ENCODE measurements at regions not wholly inside any gene's neighbourhood (a gene's known extent, or its start where the extent isn't known, plus 50 kb on each side); places are given as distances from the start of the nearest gene placed in this dataset.

DNA sequence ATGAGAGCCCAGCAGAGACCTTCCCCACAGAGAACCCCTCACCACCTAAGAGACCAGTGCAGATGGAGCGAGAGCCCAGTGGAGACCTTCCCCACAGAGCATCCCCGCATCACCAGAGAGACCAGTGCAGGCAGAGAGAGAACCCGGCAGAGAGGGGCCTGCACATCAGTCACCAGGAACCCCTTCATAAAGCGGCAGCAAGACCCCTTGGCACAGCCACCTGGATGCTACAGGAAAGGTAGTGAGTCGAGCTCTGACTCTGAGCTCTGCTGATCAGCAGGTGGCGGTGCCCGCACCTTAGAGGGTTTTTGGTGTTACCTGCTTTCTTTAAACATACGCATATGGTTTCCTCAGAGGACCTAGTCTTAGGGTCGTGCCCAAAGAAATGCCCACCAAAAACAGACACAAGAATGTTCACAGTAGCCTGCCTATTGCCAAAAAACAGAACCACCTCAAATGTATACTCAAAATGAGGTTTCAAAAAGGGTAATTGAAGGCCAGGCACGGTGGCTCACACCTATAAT is 678.7 kb downstream of the BRD1 start (continued):
- no peak for TF ChIP-seq TFDP2 (CRISPR knock-in tag; IDR thresholded peaks at IDR 0.05)
- TF ChIP-seq AHR (CRISPR knock-in tag; IDR thresholded peaks at IDR 0.05), result no peak
- TF ChIP-seq TEAD2 (CRISPR knock-in tag; IDR thresholded peaks at IDR 0.05), result no peak
- TF ChIP-seq IKZF5 (CRISPR knock-in tag; IDR thresholded peaks at IDR 0.05), result no peak
- TF ChIP-seq FOXP1 (IDR thresholded peaks at IDR 0.05), result no peak
- no peak for TF ChIP-seq FOXP1 (CRISPR knock-in tag; IDR thresholded peaks at IDR 0.05)
- TF ChIP-seq GTF2F1 (IDR thresholded peaks at IDR 0.05; ENCODE audit: low read length), result no peak
- TF ChIP-seq, protein P1, sequence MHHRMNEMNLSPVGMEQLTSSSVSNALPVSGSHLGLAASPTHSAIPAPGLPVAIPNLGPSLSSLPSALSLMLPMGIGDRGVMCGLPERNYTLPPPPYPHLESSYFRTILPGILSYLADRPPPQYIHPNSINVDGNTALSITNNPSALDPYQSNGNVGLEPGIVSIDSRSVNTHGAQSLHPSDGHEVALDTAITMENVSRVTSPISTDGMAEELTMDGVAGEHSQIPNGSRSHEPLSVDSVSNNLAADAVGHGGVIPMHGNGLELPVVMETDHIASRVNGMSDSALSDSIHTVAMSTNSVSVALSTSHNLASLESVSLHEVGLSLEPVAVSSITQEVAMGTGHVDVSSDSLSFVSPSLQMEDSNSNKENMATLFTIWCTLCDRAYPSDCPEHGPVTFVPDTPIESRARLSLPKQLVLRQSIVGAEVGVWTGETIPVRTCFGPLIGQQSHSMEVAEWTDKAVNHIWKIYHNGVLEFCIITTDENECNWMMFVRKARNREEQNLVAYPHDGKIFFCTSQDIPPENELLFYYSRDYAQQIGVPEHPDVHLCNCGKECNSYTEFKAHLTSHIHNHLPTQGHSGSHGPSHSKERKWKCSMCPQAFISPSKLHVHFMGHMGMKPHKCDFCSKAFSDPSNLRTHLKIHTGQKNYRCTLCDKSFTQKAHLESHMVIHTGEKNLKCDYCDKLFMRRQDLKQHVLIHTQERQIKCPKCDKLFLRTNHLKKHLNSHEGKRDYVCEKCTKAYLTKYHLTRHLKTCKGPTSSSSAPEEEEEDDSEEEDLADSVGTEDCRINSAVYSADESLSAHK (CRISPR knock-in tag; IDR thresholded peaks at IDR 0.05; ENCODE audit: borderline replicate concordance), result no peak
- TF ChIP-seq ZC3H13 (CRISPR knock-in tag; IDR thresholded peaks at IDR 0.05), result no peak

DNA sequence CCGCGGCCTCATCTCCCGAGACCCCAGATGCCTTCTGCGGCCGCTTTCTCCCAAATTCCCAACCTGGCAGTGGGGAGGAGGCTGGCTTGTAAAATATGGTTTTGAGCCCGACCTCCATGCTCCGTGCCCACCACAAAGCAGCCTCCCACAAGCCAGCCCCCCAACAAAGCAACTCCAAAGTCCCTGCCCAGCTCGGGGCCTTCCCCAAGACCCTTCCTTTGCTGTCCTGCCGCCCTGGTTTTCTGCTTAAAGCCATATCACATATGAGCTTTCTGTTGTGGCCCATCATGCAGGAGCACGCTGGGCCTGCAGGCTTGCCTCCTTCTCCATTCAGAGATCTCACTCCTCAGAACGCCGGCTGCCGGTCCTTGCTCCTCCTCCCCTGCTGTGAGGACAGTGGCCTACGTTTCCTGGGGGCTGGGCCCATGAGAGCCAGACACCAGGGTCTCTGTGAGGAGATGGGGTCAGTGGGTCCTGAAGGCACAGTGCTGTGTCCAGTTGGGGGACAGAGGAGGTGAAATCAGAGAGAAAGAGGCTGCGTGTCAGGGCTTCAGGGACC is 680.0 kb downstream of the BRD1 start:
- FAIRE-seq (no peak), DNase-seq (ENCODE audit: low spot score) (no peak), ATAC-seq (no peak)
- no TSS peak for BruUV-seq (replicated peaks)
- H3K4me2 ChIP-seq (ENCODE audit: low read depth, low read length), result no peak overlapping the region
- H3K9me3 ChIP-seq (ENCODE audit: low read length), result no peaks in the 10 kb centered on the region
- in situ Hi-C loops (cut with HindIII; ENCODE audit: extremely low pct_ligation_motif_present, low pct_unique_long_range_greater_than_20kb) (no loop called here), intact Hi-C loops (cut with micrococcal nuclease; ENCODE audit: unreplicated experiment) (no loop called here)
- WGBS (ENCODE audit: low lambda C conversion rate), result 19% methylated on average over 13 of the region's 15 CpGs
- no peak overlapping the region for H2AFZ ChIP-seq (ENCODE audit: low read length)
- peaks cover 5 to 30% of the 10 kb centered on the region in 2 experiments; a peak in 4 of 5 replicates for H3K27me3 ChIP-seq (ENCODE audit: control insufficient read depth in 1 of 2, insufficient read depth in 2 of 2, low read length in 2 of 2)
- POLR2A ChIA-PET, result no interaction called here
- CTCF ChIA-PET (ENCODE audit: low intra/inter-chr PET ratio, low total read pairs), result no interaction called here
- TF ChIP-seq KAT7 (CRISPR knock-in tag; IDR thresholded peaks at IDR 0.05; ENCODE audit: borderline replicate concordance) (no peak), JUNB (CRISPR knock-in tag; IDR thresholded peaks at IDR 0.05; ENCODE audit: borderline replicate concordance) (no peak), ZNF30 (CRISPR knock-in tag; IDR thresholded peaks at IDR 0.05) (no peak), MLLT10 (CRISPR knock-in tag; IDR thresholded peaks at IDR 0.05) (no peak), ZNF670 (CRISPR knock-in tag; IDR thresholded peaks at IDR 0.05; ENCODE audit: borderline replicate concordance) (no peak), ZFP36L1 (CRISPR knock-in tag; IDR thresholded peaks at IDR 0.05) (no peak), PREB (CRISPR knock-in tag; IDR thresholded peaks at IDR 0.05) (no peak), MED13 (CRISPR knock-in tag; IDR thresholded peaks at IDR 0.05) (no peak), IKZF1 (IDR thresholded peaks at IDR 0.05) (no peak)
- no peaks in the 10 kb centered on the region for H3K36me3 ChIP-seq (replicated peaks in 1 of 2; ENCODE audit: control insufficient read depth in 1 of 2, insufficient read depth in 2 of 2, low read length in 2 of 2)
- H3K4me3 ChIP-seq (replicated peaks in 1 of 3; ENCODE audit: insufficient read depth in 1 of 3, low read depth in 2 of 3, low read length in 3 of 3), result no peak overlapping the region
- H3K27ac ChIP-seq (ENCODE audit: extremely low read length, insufficient read depth, low read length), result no peak overlapping the region
- no peak overlapping the region for H3K9ac ChIP-seq (ENCODE audit: insufficient read depth, low read depth, low read length)
- no peaks in the 10 kb centered on the region for H4K20me1 ChIP-seq (ENCODE audit: insufficient read depth, low read length)
- no peaks in the 10 kb centered on the region for H3K79me2 ChIP-seq (ENCODE audit: insufficient read depth, low read length)
- H3K4me1 ChIP-seq (ENCODE audit: insufficient read depth, low read length), result no peaks in the 10 kb centered on the region

Data from HepG2 (cell line).